GOT3 (cell line): ENCODE measurements at regions not wholly inside any gene's neighbourhood (a gene's known extent, or its start where the extent isn't known, plus 50 kb on each side); places are given as distances from the start of the nearest gene placed in this dataset.
"Not testable (repeated sequence)": the region's sequence is repeated elsewhere in the genome, so short reads cannot be mapped to it uniquely, and the experiment has no call there.

Experiments
- DNase-seq: peaks from one replicate; lab custom pipeline; 2025; ENCODE audit warnings: mixed read lengths; lab: John Stamatoyannopoulos, UW

GRCh38 chr4:20050768-20051167, 200.9 kb upstream of the SLIT2 start:
- no peak for DNase-seq

DNA sequence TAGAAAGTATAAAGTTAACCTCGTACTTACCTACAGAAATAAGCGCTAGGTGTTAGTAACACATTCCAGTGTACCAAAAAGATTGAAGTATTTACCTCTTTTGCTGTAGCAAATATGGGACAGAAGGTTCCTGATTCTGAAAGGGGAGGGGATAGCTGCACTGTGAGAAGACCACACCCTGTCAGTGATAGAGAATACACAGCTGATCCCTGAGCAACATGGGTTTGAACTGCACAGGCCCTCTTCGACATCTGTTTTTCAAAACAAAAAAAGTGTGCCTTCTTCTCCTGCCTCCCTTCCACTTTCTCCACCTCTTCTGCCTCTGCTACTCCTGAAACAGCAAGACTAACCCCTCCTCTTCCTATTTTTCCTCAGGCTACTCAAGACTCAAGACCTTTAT, 201.8 kb upstream of the SLIT2 start:
- no peak for DNase-seq

GRCh38 chr4:20046931-20047677, 204.6 kb upstream of the SLIT2 start:
- no peak for DNase-seq

DNA sequence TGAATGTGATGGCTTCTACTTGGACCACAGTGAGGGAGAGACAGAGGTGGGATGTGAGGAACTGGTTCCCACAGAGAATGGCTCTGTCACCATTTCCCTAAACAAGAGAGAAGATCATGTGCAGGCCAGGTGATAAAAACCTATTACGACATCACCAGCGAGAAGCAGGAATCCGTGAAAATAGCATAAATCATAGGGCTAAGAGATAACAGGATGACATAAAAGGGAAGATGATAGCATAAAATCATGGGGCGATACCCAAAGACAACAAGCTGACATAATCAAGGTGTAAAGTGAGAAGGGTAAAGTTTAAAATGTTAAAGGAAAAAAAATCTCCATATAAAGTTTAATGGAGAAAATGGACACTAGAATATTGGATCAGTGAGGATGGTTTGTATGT, 205.5 kb upstream of the SLIT2 start:
- DNase-seq, result no peak

- DNase-seq, result no peak
Observed at GRCh38 chr4:20044966-20045365, 206.7 kb upstream of the SLIT2 start.

DNA sequence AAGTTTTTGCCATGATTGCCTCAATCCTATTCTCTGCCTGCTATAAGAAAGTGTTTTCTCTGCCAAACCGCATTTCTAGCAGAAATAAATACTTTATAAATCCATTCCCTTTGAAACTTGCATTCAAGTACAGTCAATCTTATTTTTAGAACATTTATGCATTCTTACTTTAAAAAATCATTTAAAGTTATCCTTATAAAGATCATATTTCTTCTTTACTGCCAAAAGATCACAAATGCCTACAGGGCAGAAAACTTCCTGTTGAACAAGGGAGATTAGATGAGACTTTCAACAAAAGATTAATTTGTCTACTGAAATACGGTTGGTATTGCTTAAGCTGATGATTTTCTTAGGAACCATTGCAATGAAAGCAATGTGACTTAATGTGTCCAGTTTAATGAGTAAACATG, 207.2 kb upstream of the SLIT2 start:
- DNase-seq, result no peak

DNA sequence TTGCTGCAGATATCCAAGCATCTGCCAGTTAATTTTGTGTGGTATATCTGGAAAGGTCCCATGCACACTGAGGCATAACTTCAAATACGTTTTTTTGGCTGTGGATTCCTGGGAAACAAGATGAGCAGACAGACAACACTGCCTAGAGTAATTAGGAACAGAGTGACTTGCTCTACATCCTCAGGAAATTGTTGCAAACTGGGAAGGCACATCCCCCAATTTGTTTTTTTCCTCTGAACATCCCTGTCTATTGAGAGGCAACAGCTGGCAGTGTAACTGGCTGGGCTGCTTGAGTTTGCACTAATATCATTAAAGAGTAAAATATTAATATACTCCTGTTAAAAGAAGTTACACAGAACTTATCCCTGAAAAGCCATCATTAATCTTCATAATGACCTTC, 207.7 kb upstream of the SLIT2 start:
- no peak for DNase-seq

- no peak for DNase-seq
Observed at GRCh38 chr4:20042769-20043168, 208.9 kb upstream of the SLIT2 start.

DNA sequence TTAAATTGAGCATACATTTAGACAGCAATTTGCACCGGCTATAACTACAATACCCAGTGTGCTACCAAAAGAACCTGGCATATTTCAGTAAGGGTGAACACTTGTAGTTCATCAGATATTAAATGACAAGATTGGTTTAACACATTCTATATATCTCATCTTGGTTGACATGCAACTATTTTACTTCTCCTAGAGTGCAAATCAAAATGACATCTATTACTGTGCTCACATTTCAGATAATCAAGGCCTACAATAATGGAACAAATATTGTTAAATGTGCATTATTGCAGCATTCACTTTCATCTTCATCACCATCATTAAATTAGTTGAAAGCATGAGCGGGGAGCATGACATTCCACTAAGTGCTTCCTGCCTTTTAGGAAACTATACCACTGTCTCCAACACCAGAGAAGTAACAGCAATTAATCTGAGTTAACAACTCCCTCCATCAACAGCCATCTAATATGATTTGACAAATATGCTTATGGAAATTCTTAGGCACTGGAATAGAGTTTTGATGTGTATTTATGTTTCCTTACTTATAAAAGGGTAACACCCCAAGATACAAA, 209.8 kb upstream of the SLIT2 start:
- no peak for DNase-seq

DNA sequence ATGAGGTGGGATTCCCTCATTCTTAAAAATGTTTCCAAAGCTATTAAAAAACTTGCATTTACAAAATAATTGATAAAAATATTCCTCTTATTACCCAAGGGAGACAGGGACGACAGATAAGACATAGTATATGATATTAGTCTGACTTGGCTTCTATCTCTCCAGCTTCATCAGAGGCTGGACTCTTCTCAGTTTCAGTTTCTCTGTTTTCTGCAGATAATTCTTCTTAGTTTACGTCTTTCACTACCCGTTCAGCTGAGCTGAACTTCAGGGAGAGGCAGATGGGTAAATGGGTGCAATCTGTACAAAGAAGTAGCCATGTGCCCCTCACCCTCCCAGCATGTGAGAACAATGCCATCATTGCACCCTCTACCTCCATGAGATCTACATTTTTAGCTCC, 214.0 kb upstream of the SLIT2 start:
- no peak for DNase-seq

GRCh38 chr4:20030108-20030507, 221.6 kb upstream of the SLIT2 start:
- no peak for DNase-seq

GRCh38 chr4:20028645-20029044, 223.1 kb upstream of the SLIT2 start:
- DNase-seq, result no peak

- no peak for DNase-seq
Observed at GRCh38 chr4:20026456-20026855, 225.2 kb upstream of the SLIT2 start.

GRCh38 chr4:20022471-20022870, 229.2 kb upstream of the SLIT2 start:
- no peak for DNase-seq

GRCh38 chr4:20020056-20020455, 231.6 kb upstream of the SLIT2 start:
- no peak for DNase-seq

- DNase-seq, result no peak
Observed at GRCh38 chr4:20019310-20020015, 232.2 kb upstream of the SLIT2 start.

DNA sequence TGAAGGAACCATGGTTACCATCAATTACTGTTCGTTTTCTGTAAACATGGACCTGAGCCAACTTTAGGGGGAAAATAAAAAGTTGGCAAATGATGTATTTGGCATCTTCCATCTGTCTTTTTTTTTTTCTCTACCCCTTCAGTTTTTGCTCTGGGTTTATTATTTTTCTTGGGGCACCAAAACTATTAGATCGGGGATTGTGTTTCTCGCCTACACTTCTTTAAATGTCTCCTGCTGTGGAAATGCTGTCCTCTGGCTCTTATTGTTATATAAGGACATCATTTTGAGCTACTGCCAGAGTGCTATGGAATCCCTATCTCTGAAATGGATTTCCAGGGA, 234.0 kb upstream of the SLIT2 start:
- no peak for DNase-seq

DNA sequence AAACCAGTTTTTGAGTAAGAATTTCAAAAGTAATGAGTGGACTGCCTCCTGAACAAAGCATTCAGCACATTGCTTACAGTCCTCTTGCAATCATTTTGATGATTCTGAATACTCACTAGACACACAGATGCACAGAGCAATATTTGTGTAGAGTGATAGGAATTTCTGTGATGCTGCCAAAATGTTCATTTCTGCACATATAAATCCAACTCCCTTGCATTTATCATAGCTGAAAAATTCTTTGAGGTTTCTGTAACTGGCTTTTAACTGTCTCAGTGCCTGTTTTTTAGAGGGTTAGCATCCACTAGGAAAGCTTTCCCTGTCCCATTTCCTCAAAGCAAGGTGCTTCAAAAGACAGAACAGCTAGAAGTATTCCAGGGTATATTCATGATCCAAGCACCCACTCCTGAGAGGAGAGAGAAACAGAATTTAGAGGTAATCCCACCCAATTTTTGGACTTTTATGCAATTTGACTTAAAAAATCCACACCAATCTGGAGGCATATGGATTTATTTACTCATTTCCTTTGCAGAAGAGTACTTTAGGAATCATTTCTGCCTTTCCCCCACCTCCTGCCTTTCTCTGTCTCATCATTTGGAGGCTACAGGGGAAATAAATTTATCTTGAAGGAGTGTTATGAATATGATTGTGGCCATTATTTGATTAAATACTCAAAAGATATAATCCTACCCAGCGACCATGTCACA, 234.5 kb upstream of the SLIT2 start:
- DNase-seq, result no peak

DNA sequence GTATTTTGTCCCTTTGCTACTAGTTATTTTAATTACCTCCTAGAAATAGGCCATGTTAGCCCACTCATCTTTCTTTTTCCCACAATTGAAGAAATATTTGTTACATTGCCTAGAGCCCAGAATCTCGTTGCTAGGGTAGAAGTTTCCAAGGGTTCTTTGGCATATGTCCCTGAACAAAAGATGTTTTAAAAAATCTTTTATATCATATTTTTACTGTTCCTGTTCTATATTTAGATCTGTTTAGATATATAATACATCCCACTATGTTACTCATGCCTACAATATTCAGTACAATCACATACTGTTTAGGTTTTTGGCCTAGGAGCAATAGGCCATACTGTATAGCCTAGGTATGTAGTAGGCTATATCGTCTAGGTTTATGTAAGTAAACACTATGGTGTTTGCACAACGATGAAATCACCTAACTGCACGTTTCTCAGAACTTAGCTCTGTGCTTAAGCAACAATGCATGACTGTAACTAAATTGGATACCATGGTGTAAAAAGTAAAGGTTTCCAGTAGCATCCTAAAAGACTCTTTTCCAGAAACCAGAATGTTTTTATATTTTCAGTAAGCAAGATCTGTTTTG, 236.0 kb upstream of the SLIT2 start:
- no peak for DNase-seq

DNA sequence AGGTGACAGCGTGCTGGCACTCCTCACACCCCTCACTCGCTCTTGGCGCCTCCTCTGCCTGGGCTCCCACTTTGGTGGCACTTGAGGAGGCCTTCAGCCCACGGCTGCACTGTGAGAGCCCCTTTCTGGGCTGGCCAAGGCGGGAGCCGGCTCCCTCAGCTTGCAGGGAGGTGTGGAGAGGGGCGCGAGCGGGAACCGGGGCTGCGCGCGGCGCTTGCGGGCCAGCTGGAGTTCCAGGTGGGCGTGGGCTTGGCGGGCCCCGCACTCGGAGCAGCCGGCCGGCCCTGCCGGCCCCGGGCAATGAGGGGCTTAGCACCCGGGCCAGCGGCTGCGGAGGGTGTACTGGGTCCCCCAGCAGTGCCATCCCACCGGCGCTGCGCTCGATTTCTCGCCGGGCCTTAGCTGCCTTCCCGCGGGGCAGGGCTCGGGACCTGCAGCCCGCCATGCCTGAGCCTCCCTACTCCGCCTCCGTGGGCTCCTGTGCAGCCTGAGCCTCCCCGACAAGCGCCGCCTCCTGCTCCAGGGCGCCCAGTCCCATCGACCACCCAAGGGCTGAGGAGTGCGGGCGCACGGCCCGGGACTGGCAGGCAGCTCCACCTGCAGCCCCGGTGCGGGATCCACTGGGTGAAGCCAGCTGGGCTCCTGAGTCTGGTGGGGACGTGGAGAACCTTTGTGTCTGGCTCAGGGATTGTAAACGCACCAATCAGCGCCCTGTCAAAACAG, 247.7 kb upstream of the SLIT2 start:
- not testable (repeated sequence) for DNase-seq

GRCh38 chr4:19999775-20000414, 251.8 kb upstream of the SLIT2 start:
- DNase-seq, result no peak
